ENCODE measurements at regions not wholly inside any gene's neighbourhood (a gene's known extent, or its start where the extent isn't known, plus 50 kb on each side); places are given as distances from the start of the nearest gene placed in this dataset.

- Histone ChIP-seq H3F3A (replicated peaks; ENCODE audit: insufficient read depth) (no peaks in the 10 kb centered on the region), H3K36me3 (replicated peaks in 1 of 2; ENCODE audit: control insufficient read depth in 1 of 2, insufficient read depth in 2 of 2, low read length in 1 of 2) (no peaks in the 10 kb centered on the region), H3K9me3 (no peaks in the 10 kb centered on the region; the same call in 1 of the 2 replicates), H3K27ac (ENCODE audit: low read depth in 2 of 2, low read length in 1 of 2) (no peak overlapping the region), H2AFZ (ENCODE audit: low read depth) (no peak overlapping the region), H3K4me2 (no peak overlapping the region), H3K27me3 (ENCODE audit: insufficient read depth) (no peaks in the 10 kb centered on the region), H4K20me1 (ENCODE audit: insufficient read depth) (no peaks in the 10 kb centered on the region), H3K9ac (no peak overlapping the region), H3K9me2 (no peaks in the 10 kb centered on the region), H3K4me1 (ENCODE audit: control insufficient read depth in 1 of 2, insufficient read depth in 2 of 2, low read depth in 1 of 2, low read length in 1 of 2) (no peaks in the 10 kb centered on the region), H3K4me3 (ENCODE audit: low read depth in 2 of 2, low read length in 1 of 2) (no peak overlapping the region), H3K79me2 (ENCODE audit: insufficient read depth) (no peaks in the 10 kb centered on the region)
- WGBS (ENCODE audit: low lambda C conversion rate), result 0% methylated on average over 5 of the region's 5 CpGs
- CTCF ChIA-PET, result no interaction called here
- no peak for DNase-seq
- TF ChIP-seq ELF1 (IDR thresholded peaks at IDR 0.05) (no peak), EZH2phosphoT487 (IDR thresholded peaks at IDR 0.05; ENCODE audit: borderline replicate concordance, low read depth) (no peak), USF1 (IDR thresholded peaks at IDR 0.05; ENCODE audit: borderline replicate concordance, low read depth) (no peak), NFIC (IDR thresholded peaks at IDR 0.05; ENCODE audit: borderline replicate concordance) (no peak)
- POLR2A ChIA-PET, result no interaction called here
Observed at GRCh38 chr14:97513891-97514290, 716.7 kb downstream of the VRK1 start.

- ChIA-PET POLR2A (no interaction called here), CTCF (no interaction called here)
- no peaks in the 10 kb centered on the region for H3K27me3 ChIP-seq (ENCODE audit: insufficient read depth)
- H3K9me3 ChIP-seq, result no peaks in the 10 kb centered on the region
- no peak overlapping the region for H3K4me3 ChIP-seq (ENCODE audit: low read depth in 2 of 2, low read length in 1 of 2)
- H3K27ac ChIP-seq (ENCODE audit: low read depth in 2 of 2, low read length in 1 of 2), result no peak overlapping the region
- H3K9ac ChIP-seq, result no peak overlapping the region
- H3K4me2 ChIP-seq, result no peak overlapping the region
- H3K36me3 ChIP-seq (replicated peaks in 1 of 2; ENCODE audit: control insufficient read depth in 1 of 2, insufficient read depth in 2 of 2, low read length in 1 of 2), result no peaks in the 10 kb centered on the region
- H2AFZ ChIP-seq (ENCODE audit: low read depth), result no peak overlapping the region
- no peaks in the 10 kb centered on the region for H3K4me1 ChIP-seq (ENCODE audit: control insufficient read depth in 1 of 2, insufficient read depth in 2 of 2, low read depth in 1 of 2, low read length in 1 of 2)
- 13% methylated on average over 5 of the region's 5 CpGs for WGBS (ENCODE audit: low lambda C conversion rate)
- no peaks in the 10 kb centered on the region for H3K9me2 ChIP-seq
- TF ChIP-seq CTCF (IDR thresholded peaks at IDR 0.05) (no peak), TEAD4 (IDR thresholded peaks at IDR 0.05; ENCODE audit: borderline replicate concordance, insufficient read depth) (no peak), POLR2AphosphoS5 (IDR thresholded peaks at IDR 0.05; ENCODE audit: low read depth, low read length) (no peak), USF1 (IDR thresholded peaks at IDR 0.05; ENCODE audit: borderline replicate concordance, low read depth) (no peak), YY1 (IDR thresholded peaks at IDR 0.05; ENCODE audit: low read depth) (no peak), RFX5 (IDR thresholded peaks at IDR 0.05; ENCODE audit: low read length) (no peak), RCOR1 (IDR thresholded peaks at IDR 0.05; ENCODE audit: low read length) (no peak), MXI1 (IDR thresholded peaks at IDR 0.05; ENCODE audit: low read depth, low read length) (no peak), ELF1 (IDR thresholded peaks at IDR 0.05) (no peak), RAD21 (IDR thresholded peaks at IDR 0.05; ENCODE audit: low read length) (no peak)
- no peak for DNase-seq
- no peaks in the 10 kb centered on the region for H3F3A ChIP-seq (replicated peaks; ENCODE audit: insufficient read depth)
- H3K79me2 ChIP-seq (ENCODE audit: insufficient read depth), result no peaks in the 10 kb centered on the region
- no peaks in the 10 kb centered on the region for H4K20me1 ChIP-seq (ENCODE audit: insufficient read depth)
Observed at GRCh38 chr14:97517566-97518234, 720.5 kb downstream of the VRK1 start.

Data from SK-N-SH (cell line).